ENCODE measurements at regions not wholly inside any gene's neighbourhood (a gene's known extent, or its start where the extent isn't known, plus 50 kb on each side); places are given as distances from the start of the nearest gene placed in this dataset.

GRCh38 chr22:22796724-22797123 is 90.9 kb upstream of the IGLL5 start:
- Histone ChIP-seq H3K4me3 (ENCODE audit: low read depth, low read length) (no peak overlapping the region), H3K27me3 (ENCODE audit: control insufficient read depth, insufficient read depth, low read length) (no peaks in the 10 kb centered on the region), H3K36me3 (ENCODE audit: control insufficient read depth, insufficient read depth, low read length) (no peaks in the 10 kb centered on the region)
- no peak for TF ChIP-seq CTCF (IDR thresholded peaks at IDR 0.05; ENCODE audit: insufficient read depth, low read depth, low read length)
- POLR2A ChIA-PET, result no interaction called here
- CTCF ChIA-PET, result interaction anchor here (1.0 to 1.5 kb wide), 2 partner anchors 8 to 10 kb away, joined by 4 to 5 read pairs; no protein-coding TSS in a partner anchor
- DNase-seq (ENCODE audit: low read depth), result no peak

DNA sequence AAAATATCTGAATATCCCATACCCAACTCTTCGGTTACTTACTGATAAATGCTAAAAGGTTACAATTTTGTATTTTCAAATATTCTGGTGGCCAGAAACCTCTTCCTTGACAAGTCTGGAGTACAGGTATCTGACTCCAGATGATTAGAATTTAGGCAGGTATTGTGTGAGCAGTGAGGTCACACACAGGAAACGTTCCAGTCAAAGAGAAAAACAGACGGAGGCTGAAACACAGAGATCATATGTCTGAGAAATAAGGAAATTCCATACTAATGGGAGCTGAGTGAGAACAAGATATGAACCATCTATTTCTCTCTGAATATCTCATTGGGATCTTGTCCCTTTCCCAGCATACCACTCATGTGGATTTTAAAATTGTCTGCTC is 89.4 kb upstream of the IGLL5 start:
- Histone ChIP-seq H3K4me3 (ENCODE audit: low read depth, low read length) (no peak overlapping the region), H3K27me3 (ENCODE audit: control insufficient read depth, insufficient read depth, low read length) (no peaks in the 10 kb centered on the region), H3K36me3 (ENCODE audit: control insufficient read depth, insufficient read depth, low read length) (no peaks in the 10 kb centered on the region)
- POLR2A ChIA-PET, result interaction anchor here (0.7 kb wide), 1 partner anchor 849 kb away, joined by 3 read pairs; no protein-coding TSS in a partner anchor
- TF ChIP-seq CTCF (IDR thresholded peaks at IDR 0.05; ENCODE audit: insufficient read depth, low read depth, low read length), result no peak
- CTCF ChIA-PET, result interaction anchor here (1.6 to 2.0 kb wide), 2 partner anchors 9 to 10 kb away, joined by 5 to 10 read pairs; no protein-coding TSS in a partner anchor
- DNase-seq (ENCODE audit: low read depth), result no peak

- ChIA-PET POLR2A (interaction anchor here (0.7 kb wide), 1 partner anchor 849 kb away, joined by 3 read pairs; no protein-coding TSS in a partner anchor), CTCF (interaction anchor here (1.6 to 2.0 kb wide), 2 partner anchors 9 to 11 kb away, joined by 5 to 10 read pairs; no protein-coding TSS in a partner anchor)
- DNase-seq (ENCODE audit: low read depth), result no peak
Measured at GRCh38 chr22:22798716-22799115, 88.9 kb upstream of the IGLL5 start.

DNA sequence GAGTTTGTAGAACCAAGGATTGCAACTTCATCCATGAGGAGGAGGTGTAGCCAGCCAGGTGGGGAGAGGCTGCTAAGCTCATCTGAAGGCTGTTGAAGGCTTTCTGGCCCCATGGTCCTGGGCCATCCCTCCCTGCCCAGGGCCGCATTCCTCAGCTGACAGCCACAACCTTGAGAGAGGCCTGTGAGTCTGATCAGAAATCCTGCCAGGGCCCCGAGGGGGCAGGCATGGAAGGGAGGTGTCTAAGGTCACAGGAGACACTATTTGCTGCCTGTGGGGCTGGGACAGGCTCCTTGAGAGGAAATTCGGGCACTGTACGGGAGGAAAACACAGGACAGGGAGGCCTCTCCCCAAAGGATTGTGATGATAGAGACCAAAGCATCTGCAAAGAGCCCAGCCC is 88.1 kb upstream of the IGLL5 start:
- Histone ChIP-seq H3K4me3 (ENCODE audit: low read depth, low read length) (no peak overlapping the region), H3K36me3 (ENCODE audit: control insufficient read depth, insufficient read depth, low read length) (no peaks in the 10 kb centered on the region), H3K27me3 (ENCODE audit: control insufficient read depth, insufficient read depth, low read length) (no peaks in the 10 kb centered on the region)
- CTCF ChIA-PET, result interaction anchor here (1.6 to 2.0 kb wide), 2 partner anchors 10 to 12 kb away, joined by 5 to 10 read pairs; no protein-coding TSS in a partner anchor
- no peak for DNase-seq (ENCODE audit: low read depth)
- TF ChIP-seq CTCF (IDR thresholded peaks at IDR 0.05; ENCODE audit: insufficient read depth, low read depth, low read length), result no peak
- POLR2A ChIA-PET, result no interaction called here

More at GRCh38 chr22:22798716-22799115, 88.9 kb upstream of the IGLL5 start:
- TF ChIP-seq CTCF (IDR thresholded peaks at IDR 0.05; ENCODE audit: insufficient read depth, low read depth, low read length), result no peak
- Histone ChIP-seq H3K27me3 (ENCODE audit: control insufficient read depth, insufficient read depth, low read length) (no peaks in the 10 kb centered on the region), H3K36me3 (ENCODE audit: control insufficient read depth, insufficient read depth, low read length) (no peaks in the 10 kb centered on the region), H3K4me3 (ENCODE audit: low read depth, low read length) (no peak overlapping the region)

DNA sequence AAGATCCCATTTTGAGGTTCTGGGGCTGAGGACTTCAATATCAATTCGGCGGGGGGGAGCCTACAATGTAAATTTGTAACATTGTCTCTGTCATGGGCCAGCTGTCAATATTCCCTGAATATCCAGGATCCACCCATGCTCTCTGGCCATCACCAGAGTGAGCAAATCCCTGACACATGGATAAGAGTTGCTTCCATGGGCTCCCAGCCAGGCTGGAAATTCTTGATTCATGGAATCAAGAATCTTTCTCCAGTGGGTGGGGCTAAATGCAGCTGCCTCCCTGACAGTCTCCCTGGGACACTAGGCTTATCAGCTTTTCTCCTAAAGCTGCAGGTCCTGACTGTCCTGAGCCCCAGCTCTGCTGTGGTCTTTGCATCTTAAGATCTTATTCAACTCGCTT is 86.9 kb upstream of the IGLL5 start:
- ChIA-PET POLR2A (no interaction called here), CTCF (no interaction called here)
- Histone ChIP-seq H3K4me3 (ENCODE audit: low read depth, low read length) (no peak overlapping the region), H3K27me3 (ENCODE audit: control insufficient read depth, insufficient read depth, low read length) (no peaks in the 10 kb centered on the region), H3K36me3 (ENCODE audit: control insufficient read depth, insufficient read depth, low read length) (no peaks in the 10 kb centered on the region)
- DNase-seq (ENCODE audit: low read depth), result no peak
- no peak for TF ChIP-seq CTCF (IDR thresholded peaks at IDR 0.05; ENCODE audit: insufficient read depth, low read depth, low read length)
